Thoracic aorta (tissue), 2 donors: ENCODE measurements at regions not wholly inside any gene's neighbourhood (a gene's known extent, or its start where the extent isn't known, plus 50 kb on each side); places are given as distances from the start of the nearest gene placed in this dataset.

Source experiments
- ATAC-seq: fragments of 150-250 bp; one replicate; pipeline ENCODE4 v1.8.0; 2017; ENCODE audit warnings: low read depth; ENCODE audit not compliant: insufficient number of reproducible peaks, low FRiP score
- DNase-seq: peaks from one replicate; pipeline ENCODE4 v3.0.0-alpha.2; 2020; ENCODE audit warnings: low spot score
- H3K27ac ChIP-seq, 2 donors: fragments of 200-600 bp; sonication (generic); 1 replicate in 1 of 2; 2 replicates in 1 of 2; pipeline ENCODE4 v1.5.1; 2016; ENCODE audit warnings: mild to moderate bottlenecking in 2 of 2, moderate library complexity in 2 of 2
- H3K27me3 ChIP-seq: fragments of 200-600 bp; sonication (generic); replicated peaks from 2 replicates; pipeline ENCODE4 v1.6.0; 2016; ENCODE audit warnings: mild to moderate bottlenecking; ENCODE audit not compliant: insufficient read depth
- H3K36me3 ChIP-seq: fragments of 200-600 bp; sonication (generic); one replicate; pipeline ENCODE4 v1.5.1; 2016
- H3K4me1 ChIP-seq, 2 donors: fragments of 200-600 bp; sonication (generic); 1 replicate in 1 of 2; 2 replicates in 1 of 2; pipeline versions ENCODE4 v1.5.1 to v1.6.0; 2016; ENCODE audit warnings: low read depth in 2 of 2, mild to moderate bottlenecking in 1 of 2; ENCODE audit not compliant: control insufficient read depth in 1 of 2
- H3K4me3 ChIP-seq: fragments of 200-600 bp; sonication (generic); 2 replicates; pipeline ENCODE4 v1.5.1; 2016; ENCODE audit warnings: mild to moderate bottlenecking
- H3K9me3 ChIP-seq: fragments of 200-600 bp; sonication (generic); 2 replicates; pipeline ENCODE4 v1.5.1; 2016
- TF ChIP-seq, protein P1 (sequence below): fragments of 200-600 bp; sonication (generic); IDR thresholded peaks from one replicate; pipeline ENCODE4 v1.5.1; 2019; ENCODE audit warnings: antibody characterized with exemption

DNA sequence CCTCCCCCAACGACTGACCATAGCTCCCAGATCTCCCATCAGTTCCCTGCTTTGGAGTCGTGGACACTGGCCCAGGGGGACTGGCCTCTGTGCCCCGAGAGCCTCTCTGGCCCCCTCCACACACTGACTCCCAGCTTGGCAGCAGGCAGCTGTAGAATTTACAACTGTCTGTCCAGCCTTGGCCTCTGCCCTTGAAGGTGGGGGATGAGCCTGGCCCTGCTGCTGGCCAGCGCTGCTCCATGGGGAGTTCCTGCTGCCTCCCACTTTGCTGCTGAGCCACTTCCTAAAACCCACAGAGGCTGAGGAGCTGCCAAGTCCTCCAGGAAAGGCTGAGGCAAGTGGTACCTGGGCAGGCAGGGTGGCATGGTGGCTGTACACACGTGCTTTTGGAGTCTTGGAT lies 147.1 kb downstream of the WDR11 start:
- Histone ChIP-seq H3K27me3 (no peaks in the 10 kb centered on the region), H3K4me1 (no peaks in the 10 kb centered on the region), H3K4me3 (no peak overlapping the region), H3K9me3 (peaks cover 4% of the 10 kb centered on the region), H3K36me3 (no peaks in the 10 kb centered on the region), H3K27ac (no peak overlapping the region)
- DNase-seq (no peak), ATAC-seq (no peak)
- TF ChIP-seq, protein P1, sequence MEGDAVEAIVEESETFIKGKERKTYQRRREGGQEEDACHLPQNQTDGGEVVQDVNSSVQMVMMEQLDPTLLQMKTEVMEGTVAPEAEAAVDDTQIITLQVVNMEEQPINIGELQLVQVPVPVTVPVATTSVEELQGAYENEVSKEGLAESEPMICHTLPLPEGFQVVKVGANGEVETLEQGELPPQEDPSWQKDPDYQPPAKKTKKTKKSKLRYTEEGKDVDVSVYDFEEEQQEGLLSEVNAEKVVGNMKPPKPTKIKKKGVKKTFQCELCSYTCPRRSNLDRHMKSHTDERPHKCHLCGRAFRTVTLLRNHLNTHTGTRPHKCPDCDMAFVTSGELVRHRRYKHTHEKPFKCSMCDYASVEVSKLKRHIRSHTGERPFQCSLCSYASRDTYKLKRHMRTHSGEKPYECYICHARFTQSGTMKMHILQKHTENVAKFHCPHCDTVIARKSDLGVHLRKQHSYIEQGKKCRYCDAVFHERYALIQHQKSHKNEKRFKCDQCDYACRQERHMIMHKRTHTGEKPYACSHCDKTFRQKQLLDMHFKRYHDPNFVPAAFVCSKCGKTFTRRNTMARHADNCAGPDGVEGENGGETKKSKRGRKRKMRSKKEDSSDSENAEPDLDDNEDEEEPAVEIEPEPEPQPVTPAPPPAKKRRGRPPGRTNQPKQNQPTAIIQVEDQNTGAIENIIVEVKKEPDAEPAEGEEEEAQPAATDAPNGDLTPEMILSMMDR: no peak

DNA sequence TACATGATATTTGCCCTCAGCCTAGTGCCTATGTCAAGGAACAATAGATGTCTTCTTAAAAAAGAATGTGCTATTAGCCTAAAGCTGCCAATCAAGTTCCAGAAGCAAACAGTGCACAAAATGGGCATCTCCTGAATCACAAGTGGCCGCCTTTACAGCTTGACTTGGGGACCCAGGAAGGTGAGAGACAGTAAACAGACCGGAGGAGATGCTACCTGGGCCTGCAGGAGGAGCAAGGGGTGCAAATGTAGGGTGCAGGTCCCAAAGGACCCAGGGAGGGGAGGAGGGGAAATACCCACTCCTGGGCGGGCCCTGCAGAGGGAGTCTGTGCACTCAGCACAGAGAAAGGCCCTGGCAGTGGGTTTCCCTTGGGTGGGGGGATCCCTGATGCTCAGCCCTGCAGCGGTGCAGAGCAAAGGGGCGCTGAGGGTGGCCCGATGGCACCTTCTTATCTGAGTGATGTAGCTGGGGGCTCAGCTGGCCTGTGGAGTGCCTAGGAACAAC lies 147.7 kb downstream of the WDR11 start:
- no peak overlapping the region for H3K4me3 ChIP-seq
- H3K4me1 ChIP-seq: no peaks in the 10 kb centered on the region
- no peak overlapping the region for H3K27ac ChIP-seq
- ATAC-seq (no peak), DNase-seq (no peak)
- H3K27me3 ChIP-seq: no peaks in the 10 kb centered on the region
- H3K9me3 ChIP-seq: peaks cover 3% of the 10 kb centered on the region
- TF ChIP-seq, protein P1: no peak
- H3K36me3 ChIP-seq: no peaks in the 10 kb centered on the region

DNA sequence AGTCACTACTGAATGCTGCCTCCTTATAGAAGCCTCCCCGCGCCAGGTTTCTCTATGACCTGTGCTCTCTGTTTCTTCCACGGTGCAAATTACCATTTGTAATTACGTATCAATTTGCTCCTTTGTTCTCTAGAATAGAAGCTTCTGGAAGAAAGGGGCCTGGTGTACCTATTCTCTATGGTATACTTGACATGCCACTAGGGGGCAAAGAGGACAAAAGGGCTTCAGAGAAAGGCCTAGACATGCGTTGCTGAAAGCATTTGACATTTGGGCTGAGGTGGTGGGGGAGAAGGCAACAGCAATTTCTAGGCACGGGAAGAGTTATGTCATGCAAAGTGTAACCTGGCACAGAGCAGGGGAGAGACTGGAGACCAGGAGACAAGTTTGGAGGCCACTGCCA lies 148.7 kb downstream of the WDR11 start:
- Histone ChIP-seq H3K4me1 (no peaks in the 10 kb centered on the region), H3K9me3 (no peaks in the 10 kb centered on the region), H3K4me3 (no peak overlapping the region), H3K36me3 (no peaks in the 10 kb centered on the region), H3K27ac (no peak overlapping the region), H3K27me3 (no peaks in the 10 kb centered on the region)
- DNase-seq (no peak), ATAC-seq (no peak)
- TF ChIP-seq, protein P1: no peak

DNA sequence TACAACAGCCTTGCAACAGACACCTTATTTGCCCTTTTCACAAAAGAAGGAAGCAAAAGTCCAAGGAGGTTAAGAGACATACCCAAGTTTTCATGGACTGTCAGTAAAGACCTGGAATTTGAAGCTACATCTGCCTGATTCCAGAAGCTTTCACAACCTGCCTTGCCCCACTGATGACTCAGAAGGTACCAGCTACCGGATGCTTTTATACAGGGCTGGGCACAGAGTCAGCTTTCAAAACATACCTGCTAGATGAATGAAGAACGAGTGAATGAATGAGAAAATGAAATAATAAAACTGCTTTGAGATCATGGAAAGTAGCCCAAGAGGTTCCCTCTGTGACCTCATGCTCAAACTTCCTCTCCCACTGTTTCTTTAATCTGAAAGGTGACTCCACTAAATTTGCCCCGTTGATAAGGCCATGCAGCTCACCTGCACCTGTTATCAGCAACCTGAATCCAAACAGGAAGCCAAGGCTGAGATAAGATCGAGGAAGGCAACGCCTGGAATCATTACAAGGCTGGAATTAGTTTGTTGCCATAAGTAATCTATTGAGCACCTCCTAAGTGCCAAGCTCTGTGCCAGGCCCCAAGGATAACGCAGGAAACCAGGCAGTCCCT lies 151.5 kb downstream of the WDR11 start:
- ATAC-seq: no peak
- TF ChIP-seq, protein P1: no peak

DNA sequence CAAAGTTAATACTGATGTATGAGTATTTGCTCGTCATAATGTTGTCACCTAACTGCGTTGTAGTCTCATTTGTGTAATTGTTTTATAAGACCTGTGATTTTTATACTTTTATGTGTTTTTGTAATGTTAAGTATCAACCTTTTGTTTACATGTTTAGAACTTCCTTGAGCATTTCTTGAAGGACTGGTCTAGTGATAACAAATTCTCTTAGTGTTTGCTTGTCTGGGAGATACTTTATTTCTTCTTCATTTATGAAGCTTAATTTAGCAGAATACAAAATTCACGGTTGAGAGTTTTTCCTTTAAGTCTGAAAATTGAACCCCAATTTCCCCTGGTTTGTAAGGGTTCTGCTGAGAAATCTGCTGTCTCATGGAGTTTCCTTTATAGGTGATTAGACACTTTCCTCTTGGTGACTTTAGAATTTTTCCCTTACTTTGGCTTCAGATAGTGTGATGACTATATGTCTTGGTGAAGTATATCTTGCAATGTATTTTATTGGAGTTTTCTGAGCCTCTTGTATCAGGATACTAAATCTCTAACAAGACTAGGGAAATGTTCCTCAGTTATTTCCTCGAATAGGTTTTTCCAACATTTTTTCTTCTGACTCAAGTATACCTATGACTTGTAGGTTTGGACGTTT lies 154.9 kb downstream of the WDR11 start:
- DNase-seq: no peak
- TF ChIP-seq, protein P1: no peak
- Histone ChIP-seq H3K27me3 (no peaks in the 10 kb centered on the region), H3K4me3 (no peak overlapping the region), H3K4me1 (no peaks in the 10 kb centered on the region), H3K36me3 (no peaks in the 10 kb centered on the region), H3K27ac (no peak overlapping the region), H3K9me3 (peaks cover 18% of the 10 kb centered on the region)
- no peak for ATAC-seq

More for the DNA sequence above, 151.5 kb downstream of the WDR11 start:
- no peaks in the 10 kb centered on the region for H3K4me1 ChIP-seq
- no peaks in the 10 kb centered on the region for H3K36me3 ChIP-seq
- no peaks in the 10 kb centered on the region for H3K27me3 ChIP-seq
- H3K4me3 ChIP-seq: no peak overlapping the region
- DNase-seq: no peak
- peaks cover 14% of the 10 kb centered on the region for H3K9me3 ChIP-seq
- no peak overlapping the region for H3K27ac ChIP-seq
